Astrocyte (in vitro differentiated cells and primary cell): ENCODE measurements at regions not wholly inside any gene's neighbourhood (a gene's known extent, or its start where the extent isn't known, plus 50 kb on each side); places are given as distances from the start of the nearest gene placed in this dataset.

Source experiments
- DNase-seq: peaks from one replicate; pipeline ENCODE4 v3.0.0-alpha.2; 2010; ENCODE audit warnings: low read depth
- FAIRE-seq: peaks from 2 replicates; lab custom pipeline; 2011; peaks lifted over from hg19 to GRCh38; lab: Jason Lieb, UNC
- H2AFZ ChIP-seq: 2 replicates; pipeline ENCODE4 v1.6.0; 2012; ENCODE audit warnings: low read depth, low read length, inconsistent platforms
- H3K27ac ChIP-seq: 2 replicates; pipeline ENCODE4 v1.5.1; 2011; ENCODE audit warnings: low read depth, low read length, inconsistent platforms
- H3K27me3 ChIP-seq: 2 replicates; pipeline ENCODE4 v1.6.0; 2011; ENCODE audit warnings: low read length, inconsistent platforms; ENCODE audit not compliant: insufficient read depth
- H3K36me3 ChIP-seq: 2 replicates; pipeline ENCODE4 v1.5.1; 2011; ENCODE audit warnings: low read length, inconsistent platforms; ENCODE audit not compliant: insufficient read depth
- H3K4me1 ChIP-seq: 2 replicates; pipeline ENCODE4 v1.5.1; 2011; ENCODE audit warnings: low read length, inconsistent platforms; ENCODE audit not compliant: insufficient read depth
- H3K4me2 ChIP-seq: 2 replicates; pipeline ENCODE4 v1.6.0; 2012; ENCODE audit warnings: low read length, inconsistent platforms
- H3K4me3 ChIP-seq: 2 replicates; pipeline ENCODE4 v1.5.1; 2011; ENCODE audit warnings: low read depth, mild to moderate bottlenecking, low read length, inconsistent platforms; ENCODE audit not compliant: insufficient read depth
- H3K79me2 ChIP-seq: 2 replicates; pipeline ENCODE4 v1.6.0; 2012; ENCODE audit warnings: mild to moderate bottlenecking, low read length, inconsistent platforms; ENCODE audit not compliant: insufficient read depth
- H3K9ac ChIP-seq: 2 replicates; pipeline ENCODE4 v1.6.0; 2012; ENCODE audit warnings: mild to moderate bottlenecking, low read length, inconsistent platforms
- H3K9me3 ChIP-seq: 2 replicates; pipeline ENCODE4 v1.5.1; 2012; ENCODE audit warnings: low read depth, mild to moderate bottlenecking, low read length, inconsistent platforms; ENCODE audit not compliant: insufficient read depth
- H4K20me1 ChIP-seq: 2 replicates; pipeline ENCODE4 v1.6.0; 2012; ENCODE audit warnings: low read length, inconsistent platforms; ENCODE audit not compliant: insufficient read depth
- H3K27ac Mint-ChIP-seq: one replicate; pipeline ENCODE4 v1.8.0; 2021; ENCODE audit warnings: mild to moderate bottlenecking, mixed read lengths; ENCODE audit not compliant: unreplicated experiment
- H3K27me3 Mint-ChIP-seq: one replicate; pipeline ENCODE4 v1.8.0; 2021; ENCODE audit warnings: low read depth, mixed read lengths; ENCODE audit not compliant: unreplicated experiment
- H3K36me3 Mint-ChIP-seq: one replicate; pipeline ENCODE4 v1.8.0; 2021; ENCODE audit warnings: low read depth, mixed read lengths; ENCODE audit not compliant: unreplicated experiment
- H3K4me1 Mint-ChIP-seq: one replicate; pipeline ENCODE4 v1.8.0; 2021; ENCODE audit warnings: low read depth, mixed read lengths; ENCODE audit not compliant: unreplicated experiment
- H3K4me3 Mint-ChIP-seq: one replicate; pipeline ENCODE4 v1.8.0; 2021; ENCODE audit warnings: mild to moderate bottlenecking, moderate library complexity, mixed read lengths; ENCODE audit not compliant: unreplicated experiment
- H3K9me3 Mint-ChIP-seq: one replicate; pipeline ENCODE4 v1.8.0; 2021; ENCODE audit warnings: mild to moderate bottlenecking, mixed read lengths; ENCODE audit not compliant: unreplicated experiment
- CTCF ChIP-seq: IDR thresholded peaks from 2 replicates; pipeline ENCODE4 v1.5.1; 2011; ENCODE audit warnings: low read depth, mild to moderate bottlenecking, inconsistent platforms, low read length, moderate library complexity; ENCODE audit not compliant: insufficient read depth
- EZH2 ChIP-seq: IDR thresholded peaks from 2 replicates; pipeline ENCODE4 v1.6.1; 2012; ENCODE audit warnings: mild to moderate bottlenecking, low read length, inconsistent platforms; ENCODE audit not compliant: insufficient read depth

- Mint-ChIP-seq H3K36me3 (no peaks in the 10 kb centered on the region), H3K9me3 (no peaks in the 10 kb centered on the region), H3K4me1 (peaks cover 9% of the 10 kb centered on the region), H3K27me3 (peaks cover 2% of the 10 kb centered on the region), H3K27ac (no peak overlapping the region), H3K4me3 (no peak overlapping the region)
- no peak overlapping the region for H3K9ac ChIP-seq
- FAIRE-seq (no peak), DNase-seq (no peak)
- H2AFZ ChIP-seq, result no peak overlapping the region
- no peaks in the 10 kb centered on the region for H3K9me3 ChIP-seq
- no peaks in the 10 kb centered on the region for H3K4me1 ChIP-seq
- H3K4me2 ChIP-seq, result no peak overlapping the region
- H3K27ac ChIP-seq, result no peak overlapping the region
- no peaks in the 10 kb centered on the region for H3K36me3 ChIP-seq
- H3K27me3 ChIP-seq, result no peaks in the 10 kb centered on the region
- no peaks in the 10 kb centered on the region for H4K20me1 ChIP-seq
- H3K4me3 ChIP-seq, result no peak overlapping the region
- no peaks in the 10 kb centered on the region for H3K79me2 ChIP-seq
- no peak for TF ChIP-seq CTCF
- TF ChIP-seq EZH2, result no peak
These were observed 243.8 kb upstream of the ADGRL2 start for GRCh38 chr1:81556968-81557367.

DNA sequence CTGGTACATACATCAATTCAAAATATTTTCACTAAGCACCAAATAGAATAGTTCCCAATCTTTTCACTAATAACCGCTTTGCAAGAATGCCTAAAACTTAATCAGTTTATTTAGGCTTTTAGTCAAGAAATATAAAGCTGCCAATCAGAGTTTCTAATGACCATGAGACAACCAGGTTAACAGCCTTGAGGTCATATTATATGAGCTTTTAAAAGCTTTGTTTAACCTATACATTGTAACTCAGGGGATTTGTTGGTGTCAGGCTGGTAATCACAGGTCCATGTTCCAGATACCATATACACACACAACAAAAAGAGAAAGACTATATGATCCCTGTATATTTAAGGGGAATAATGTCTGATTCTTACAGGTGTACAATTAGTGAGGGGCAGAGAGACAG lies 246.2 kb upstream of the ADGRL2 start:
- no peaks in the 10 kb centered on the region for H3K9me3 ChIP-seq
- no peaks in the 10 kb centered on the region for H4K20me1 ChIP-seq
- no peaks in the 10 kb centered on the region for H3K27me3 ChIP-seq
- H3K27ac Mint-ChIP-seq, result no peak overlapping the region
- no peaks in the 10 kb centered on the region for H3K36me3 ChIP-seq
- DNase-seq, result no peak
- peaks cover 2% of the 10 kb centered on the region for H3K27me3 Mint-ChIP-seq
- no peak for TF ChIP-seq EZH2
- no peak for TF ChIP-seq CTCF
- no peak overlapping the region for H2AFZ ChIP-seq
- no peak overlapping the region for H3K9ac ChIP-seq
- H3K79me2 ChIP-seq, result no peaks in the 10 kb centered on the region
- H3K36me3 Mint-ChIP-seq, result no peaks in the 10 kb centered on the region
- no peak overlapping the region for H3K4me3 Mint-ChIP-seq
- H3K4me1 Mint-ChIP-seq, result peaks cover 8% of the 10 kb centered on the region
- no peaks in the 10 kb centered on the region for H3K4me1 ChIP-seq
- no peak for FAIRE-seq
- H3K4me3 ChIP-seq, result no peak overlapping the region
- no peak overlapping the region for H3K4me2 ChIP-seq
- H3K27ac ChIP-seq, result no peak overlapping the region
- H3K9me3 Mint-ChIP-seq, result no peaks in the 10 kb centered on the region

- FAIRE-seq (no peak), DNase-seq (no peak)
- Histone ChIP-seq H3K9ac (no peak overlapping the region), H3K27ac (no peak overlapping the region), H3K36me3 (no peaks in the 10 kb centered on the region), H3K4me2 (no peak overlapping the region), H3K4me3 (no peak overlapping the region), H3K79me2 (no peaks in the 10 kb centered on the region), H2AFZ (no peak overlapping the region), H3K4me1 (no peaks in the 10 kb centered on the region), H3K9me3 (no peaks in the 10 kb centered on the region), H4K20me1 (no peaks in the 10 kb centered on the region), H3K27me3 (no peaks in the 10 kb centered on the region)
- TF ChIP-seq CTCF (no peak), EZH2 (no peak)
- H3K4me3 Mint-ChIP-seq, result no peak overlapping the region
- H3K4me1 Mint-ChIP-seq, result peaks cover 13% of the 10 kb centered on the region
- peaks cover 2% of the 10 kb centered on the region for H3K27me3 Mint-ChIP-seq
- no peak overlapping the region for H3K27ac Mint-ChIP-seq
- no peaks in the 10 kb centered on the region for H3K9me3 Mint-ChIP-seq
- no peaks in the 10 kb centered on the region for H3K36me3 Mint-ChIP-seq
These were observed 246.6 kb upstream of the ADGRL2 start for GRCh38 chr1:81554108-81554507.
